Gastrocnemius medialis (tissue), 4 donors: ENCODE measurements at regions not wholly inside any gene's neighbourhood (a gene's known extent, or its start where the extent isn't known, plus 50 kb on each side); places are given as distances from the start of the nearest gene placed in this dataset.

Experiments used
- POLR2A ChIP-seq, 2 donors: fragments of 450-650 bp; IDR thresholded peaks; one replicate each; pipeline ENCODE4 v1.6.1; 2017; ENCODE audit warnings: antibody characterized with exemption in 2 of 2, mild to moderate bottlenecking in 2 of 2, moderate library complexity in 2 of 2
- TF ChIP-seq, protein P1 (sequence below), 5 experiments: fragments of 450-650 bp in 3 of 5; fragments of 200-600 bp in 2 of 5; sonication (generic) in 2 of 5; IDR thresholded peaks in 4 of 5; conservative IDR thresholded peaks in 1 of 5; 1 replicate in 4 of 5; 2 replicates in 1 of 5; pipeline ENCODE4 v1.5.1; 2016 to 2019; ENCODE audit warnings: antibody characterized with exemption in 5 of 5, mild to moderate bottlenecking in 3 of 5, moderate library complexity in 3 of 5

DNA sequence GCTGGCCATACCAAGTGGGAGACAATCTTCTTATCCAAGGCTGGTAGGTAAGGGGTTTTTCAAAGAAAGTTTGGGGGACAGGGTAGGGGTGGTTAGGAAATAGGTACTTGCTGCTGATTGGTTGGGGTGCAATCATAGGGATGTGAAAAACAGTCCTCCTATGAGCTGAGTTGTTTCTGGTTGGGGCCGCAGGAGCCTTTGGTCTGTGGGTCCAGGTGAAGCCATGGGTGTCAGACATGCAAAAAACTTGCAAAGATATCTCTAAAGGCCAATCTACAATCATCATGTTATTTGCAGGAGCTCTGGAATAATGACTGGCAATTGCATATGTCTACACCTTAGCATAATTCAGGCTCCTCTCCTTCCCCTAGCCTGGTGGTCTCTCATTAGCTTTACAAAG lies 982.3 kb downstream of the DIPK2A start:
- TF ChIP-seq, protein P1, sequence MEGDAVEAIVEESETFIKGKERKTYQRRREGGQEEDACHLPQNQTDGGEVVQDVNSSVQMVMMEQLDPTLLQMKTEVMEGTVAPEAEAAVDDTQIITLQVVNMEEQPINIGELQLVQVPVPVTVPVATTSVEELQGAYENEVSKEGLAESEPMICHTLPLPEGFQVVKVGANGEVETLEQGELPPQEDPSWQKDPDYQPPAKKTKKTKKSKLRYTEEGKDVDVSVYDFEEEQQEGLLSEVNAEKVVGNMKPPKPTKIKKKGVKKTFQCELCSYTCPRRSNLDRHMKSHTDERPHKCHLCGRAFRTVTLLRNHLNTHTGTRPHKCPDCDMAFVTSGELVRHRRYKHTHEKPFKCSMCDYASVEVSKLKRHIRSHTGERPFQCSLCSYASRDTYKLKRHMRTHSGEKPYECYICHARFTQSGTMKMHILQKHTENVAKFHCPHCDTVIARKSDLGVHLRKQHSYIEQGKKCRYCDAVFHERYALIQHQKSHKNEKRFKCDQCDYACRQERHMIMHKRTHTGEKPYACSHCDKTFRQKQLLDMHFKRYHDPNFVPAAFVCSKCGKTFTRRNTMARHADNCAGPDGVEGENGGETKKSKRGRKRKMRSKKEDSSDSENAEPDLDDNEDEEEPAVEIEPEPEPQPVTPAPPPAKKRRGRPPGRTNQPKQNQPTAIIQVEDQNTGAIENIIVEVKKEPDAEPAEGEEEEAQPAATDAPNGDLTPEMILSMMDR (IDR thresholded peaks at IDR 0.05 in 4 of 5, conservative IDR thresholded peaks at IDR 0.05 in 1 of 5) = no peak
- TF ChIP-seq POLR2A (IDR thresholded peaks at IDR 0.05) = no peak
